Upper lobe of left lung (tissue), 4 donors: ENCODE measurements at regions not wholly inside any gene's neighbourhood (a gene's known extent, or its start where the extent isn't known, plus 50 kb on each side); places are given as distances from the start of the nearest gene placed in this dataset.

Experiments
- CTCF ChIP-seq, 6 experiments: fragments of 450-650 bp in 4 of 6; fragments of 200-600 bp in 2 of 6; sonication (generic) in 2 of 6; IDR thresholded peaks; one replicate each; pipeline ENCODE4 v1.5.1; 2016 to 2019; ENCODE audit warnings: antibody characterized with exemption in 6 of 6
- POLR2A ChIP-seq, 4 donors: fragments of 450-650 bp; IDR thresholded peaks; one replicate each; pipeline ENCODE4 v1.5.1; 2016 to 2017; ENCODE audit warnings: antibody characterized with exemption in 4 of 4, mild to moderate bottlenecking in 2 of 4
- POLR2AphosphoS5 ChIP-seq, 2 donors: sonication (generic); formaldehyde crosslinking; IDR thresholded peaks; one replicate each; pipeline ENCODE4 v1.5.1; 2017; ENCODE audit warnings: antibody characterized with exemption in 2 of 2

GRCh38 chr6:67131827-67132226 is 1424.8 kb upstream of the EYS start:
- TF ChIP-seq CTCF (IDR thresholded peaks at IDR 0.05), result no peak
- TF ChIP-seq POLR2A (IDR thresholded peaks at IDR 0.05), result no peak
- TF ChIP-seq POLR2AphosphoS5 (IDR thresholded peaks at IDR 0.05), result no peak
